ENCODE measurements at regions not wholly inside any gene's neighbourhood (a gene's known extent, or its start where the extent isn't known, plus 50 kb on each side); places are given as distances from the start of the nearest gene placed in this dataset.
"Not testable (repeated sequence)": the region's sequence is repeated elsewhere in the genome, so short reads cannot be mapped to it uniquely, and the experiment has no call there.

GRCh38 chr2:63740943-63741342 lies 100.8 kb upstream of the UGP2 start:
- no peak for DNase-seq

- DNase-seq: no peak
Observed at GRCh38 chr2:63741884-63742579, 99.7 kb upstream of the UGP2 start.

- no peak for DNase-seq
Observed at GRCh38 chr2:63742580-63742976, 99.1 kb upstream of the UGP2 start.

GRCh38 chr2:63743170-63743981 lies 98.3 kb upstream of the UGP2 start:
- peak; percentile 77 for DNase-seq

- peak; percentile 19 for DNase-seq
Observed at GRCh38 chr2:63743982-63744966, 97.4 kb upstream of the UGP2 start.

GRCh38 chr2:63746548-63746947 lies 95.1 kb upstream of the UGP2 start:
- DNase-seq: not testable (repeated sequence)

GRCh38 chr2:63751901-63752300 lies 89.8 kb upstream of the UGP2 start:
- DNase-seq: no peak

DNA sequence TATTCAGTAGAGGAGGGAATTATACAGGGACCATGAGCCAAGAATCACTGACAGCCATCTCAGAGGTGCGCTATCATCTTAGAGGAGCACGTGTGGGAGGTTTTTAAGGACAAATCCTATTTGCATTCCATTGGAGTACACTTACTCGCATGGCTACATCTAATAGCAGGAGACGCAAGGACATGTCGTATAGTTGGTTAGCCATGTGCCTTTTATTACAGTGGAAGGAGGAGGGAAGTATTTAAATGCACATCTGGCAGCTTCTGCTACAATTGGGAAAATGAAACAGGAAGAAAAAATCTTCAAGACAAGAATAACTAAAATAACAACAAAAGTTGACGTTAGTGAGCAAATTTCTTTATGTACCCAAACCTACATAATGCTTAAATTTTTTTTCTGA lies 86.5 kb upstream of the UGP2 start:
- peak; percentile 29 for DNase-seq

- DNase-seq: no peak
Observed at GRCh38 chr2:63755965-63756364, 85.7 kb upstream of the UGP2 start.

GRCh38 chr2:63763391-63763941 lies 78.2 kb upstream of the UGP2 start:
- DNase-seq: peak; percentile 48

GRCh38 chr2:63764630-63765029 lies 77.1 kb upstream of the UGP2 start:
- no peak for DNase-seq

DNA sequence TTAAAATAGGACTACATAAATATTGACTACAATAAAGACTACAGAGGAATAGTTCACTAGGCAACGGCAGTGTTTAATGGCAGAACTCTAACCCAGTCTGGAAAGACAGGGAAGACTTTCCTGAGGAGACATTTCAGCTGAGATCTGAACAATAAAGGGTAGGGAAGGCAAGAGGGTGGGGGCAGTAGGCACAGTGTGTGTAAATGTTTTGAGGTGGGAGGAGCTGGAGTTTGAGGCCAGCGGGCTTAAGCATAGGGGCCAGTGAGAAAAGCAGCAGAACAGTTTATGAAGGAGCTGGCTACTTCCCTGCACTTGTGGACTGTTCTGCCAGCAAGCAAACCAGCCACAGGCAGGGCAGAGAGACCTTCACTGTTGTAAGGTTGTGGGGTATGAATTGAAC lies 76.6 kb upstream of the UGP2 start:
- no peak for DNase-seq

DNA sequence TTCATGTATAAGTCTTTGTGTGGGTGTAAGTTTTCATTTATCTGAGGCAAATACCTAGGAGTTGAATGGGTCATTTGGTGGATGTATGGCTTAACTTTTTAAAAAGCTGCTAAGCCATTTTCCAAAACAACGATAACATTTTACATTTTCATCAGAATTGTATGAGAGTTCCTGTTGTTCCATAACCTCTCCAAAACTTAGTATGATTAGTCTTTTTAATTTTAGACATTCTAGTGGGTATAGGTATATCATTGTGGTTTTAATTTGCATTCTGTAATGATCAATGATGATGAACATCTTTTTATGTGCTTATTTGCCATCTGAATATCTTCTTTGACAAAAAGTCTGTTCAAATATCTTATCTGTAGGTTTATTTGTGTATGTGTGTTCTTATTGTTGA lies 74.4 kb upstream of the UGP2 start:
- no peak for DNase-seq

DNA sequence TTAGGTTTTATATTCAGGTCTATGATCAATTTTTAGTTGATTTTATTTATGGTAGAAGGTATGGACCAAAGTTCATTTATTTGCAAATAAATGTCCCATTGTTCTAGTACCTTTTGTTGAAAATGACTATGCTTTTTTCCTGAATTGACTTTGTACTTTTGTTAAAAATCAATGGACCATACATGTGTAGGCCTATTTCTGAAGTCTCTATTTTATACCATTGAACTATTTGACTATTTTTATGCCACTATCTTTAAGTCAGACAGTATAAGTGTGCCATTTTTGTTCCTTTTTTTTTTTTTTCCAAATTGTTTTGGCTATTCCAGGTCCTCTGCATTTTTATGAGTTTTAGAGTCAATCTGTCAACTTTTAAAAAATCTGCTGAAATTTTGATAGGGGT lies 73.6 kb upstream of the UGP2 start:
- no peak for DNase-seq

GRCh38 chr2:63769915-63770314 lies 71.8 kb upstream of the UGP2 start:
- no peak for DNase-seq

- DNase-seq: no peak
Observed at GRCh38 chr2:63772061-63772460, 69.6 kb upstream of the UGP2 start.

GRCh38 chr2:63775191-63775590 lies 66.5 kb upstream of the UGP2 start:
- no peak for DNase-seq

DNA sequence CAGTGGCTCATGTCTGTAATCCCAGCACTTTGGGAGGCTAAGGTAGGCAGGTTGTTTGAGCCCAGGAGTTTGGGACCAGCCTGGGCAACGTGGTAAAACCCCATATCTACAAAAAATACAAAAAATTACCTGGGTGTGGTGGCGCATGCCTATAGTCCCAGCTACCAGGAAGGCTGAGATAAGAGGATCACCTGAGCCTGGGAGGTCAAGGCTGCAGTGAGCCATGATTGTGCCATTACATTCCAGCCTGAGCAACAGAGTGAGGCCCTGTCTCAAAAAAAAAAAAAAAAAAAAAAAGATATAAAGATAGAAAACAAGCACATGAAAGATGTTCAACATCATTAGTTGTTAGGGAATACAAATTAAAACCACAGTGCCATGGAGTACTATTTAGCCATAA lies 65.3 kb upstream of the UGP2 start:
- no peak for DNase-seq

GRCh38 chr2:63777816-63778215 lies 63.9 kb upstream of the UGP2 start:
- no peak for DNase-seq

DNA sequence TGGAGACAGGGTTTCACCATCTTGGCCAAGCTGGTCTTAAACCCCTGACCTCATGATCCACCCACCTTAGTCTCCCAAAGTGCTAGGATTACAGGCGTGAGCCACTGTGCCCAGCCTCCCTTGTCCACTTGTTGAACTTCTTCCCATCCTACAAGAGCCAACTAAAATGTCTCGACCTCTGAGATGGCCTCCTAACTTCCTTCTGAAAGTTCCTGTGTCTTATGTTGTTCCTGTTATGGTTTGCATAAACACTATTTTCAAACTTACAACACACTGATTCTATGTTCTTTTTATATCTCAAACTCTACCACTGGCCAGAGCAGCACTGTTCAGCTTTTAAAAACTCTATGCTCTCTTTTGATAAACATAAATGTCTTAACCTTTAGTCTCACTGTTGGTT lies 63.3 kb upstream of the UGP2 start:
- no peak for DNase-seq

DNA sequence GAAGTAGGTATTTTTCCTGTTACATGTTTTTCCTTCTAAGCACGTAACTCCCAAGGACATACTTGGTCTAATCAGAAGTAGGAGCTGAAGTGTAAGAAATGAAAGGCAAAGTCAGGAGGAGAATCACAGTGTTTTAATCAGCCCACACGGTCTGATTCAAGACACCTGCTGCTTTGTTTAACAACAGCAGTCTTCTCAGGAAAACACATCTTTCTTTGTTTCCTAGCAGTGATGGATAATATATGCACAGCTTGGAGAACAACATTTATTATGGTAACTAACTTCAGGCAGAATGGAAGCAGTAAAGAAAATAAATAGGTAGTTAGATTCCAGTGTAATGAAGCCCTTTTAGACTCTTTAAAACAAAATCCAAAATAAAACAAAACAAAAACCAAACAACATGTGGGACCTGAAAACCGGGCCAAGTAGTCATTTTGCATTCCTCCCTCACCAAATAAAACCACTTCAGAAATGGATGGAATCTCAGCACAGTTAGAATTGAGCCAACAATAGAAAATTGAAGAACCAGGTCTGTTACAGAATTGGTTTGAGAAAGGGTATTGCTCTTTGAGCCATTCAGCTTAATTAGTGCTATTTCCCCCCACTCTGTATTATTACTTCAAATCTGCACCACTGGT lies 61.1 kb upstream of the UGP2 start:
- DNase-seq: peak; percentile 28

GRCh38 chr2:63784461-63784860 lies 57.2 kb upstream of the UGP2 start:
- no peak for DNase-seq
